ENCODE measurements at regions not wholly inside any gene's neighbourhood (a gene's known extent, or its start where the extent isn't known, plus 50 kb on each side); places are given as distances from the start of the nearest gene placed in this dataset.

DNA sequence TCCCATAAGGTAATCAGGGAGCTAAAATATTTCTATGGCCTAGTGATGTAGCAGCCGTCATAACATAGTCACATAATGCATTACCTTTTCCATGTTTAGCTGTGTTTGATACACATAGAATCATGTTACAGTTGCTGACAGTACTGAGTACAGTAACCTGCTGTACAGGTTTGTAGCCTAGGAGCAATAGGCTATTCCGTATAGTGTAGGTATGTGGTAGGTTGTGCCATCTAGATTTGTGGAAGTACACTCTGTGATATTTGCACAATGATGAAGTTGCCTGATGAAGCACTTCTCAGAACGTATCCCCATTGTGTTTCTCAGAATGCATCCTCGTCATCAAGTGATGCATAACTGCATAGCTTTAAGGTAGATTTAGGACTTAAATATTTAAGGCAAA is 495.6 kb upstream of the ZFP42 start:
- Histone ChIP-seq H3K9me1 (ENCODE audit: insufficient read depth, low read length) (0 out of 2 replicates have a peak, but pooled peaks cover 5% of the 10 kb centered on the region), H3K4me1 (ENCODE audit: control insufficient read depth, insufficient read depth, low read length) (no peaks in the 10 kb centered on the region), H3K4me3 (ENCODE audit: insufficient read depth, low read depth, low read length) (no peak overlapping the region), H3K9ac (ENCODE audit: low read depth, low read length) (no peak overlapping the region), H3K27ac (ENCODE audit: insufficient read depth, low read length) (no peak overlapping the region), H3K79me1 (ENCODE audit: low read depth in 1 of 2, low read length in 2 of 2) (no peaks in the 10 kb centered on the region), H2BK120ac (ENCODE audit: low read depth, low read length) (no peak overlapping the region), H2AK5ac (ENCODE audit: low read depth, low read length) (no peak overlapping the region), H4K8ac (ENCODE audit: low read depth in 2 of 2, low read length in 2 of 2) (no peak overlapping the region), H3K23ac (ENCODE audit: low read depth, low read length) (no peak overlapping the region), H2BK20ac (ENCODE audit: low read depth, low read length) (no peak overlapping the region), H3K18ac (ENCODE audit: low read depth, low read length) (no peak overlapping the region), H2BK15ac (ENCODE audit: low read depth, low read length) (no peak overlapping the region), H3K36me3 (ENCODE audit: control insufficient read depth, insufficient read depth, low read length) (no peaks in the 10 kb centered on the region), H4K5ac (ENCODE audit: low read depth, low read length) (no peak overlapping the region), H3K9me3 (ENCODE audit: control insufficient read depth, insufficient read depth, low read length) (no peaks in the 10 kb centered on the region), H2AFZ (replicated peaks; ENCODE audit: low read length, poor library complexity) (no peak overlapping the region), H3K56ac (ENCODE audit: extremely low read depth, insufficient read depth, low read length) (no peak overlapping the region), H3K4me2 (ENCODE audit: low read depth, low read length) (no peak overlapping the region), H4K91ac (ENCODE audit: insufficient read depth, low read depth, low read length) (no peak overlapping the region), H2BK5ac (ENCODE audit: low read depth, low read length, poor library complexity, severe bottlenecking) (no peak overlapping the region), H2AK9ac (replicated peaks; ENCODE audit: low read depth, low read length, poor library complexity) (no peak overlapping the region), H4K20me1 (ENCODE audit: insufficient read depth, low read length) (no peaks in the 10 kb centered on the region), H3K4ac (ENCODE audit: low read depth, low read length) (no peak overlapping the region), H3K27me3 (ENCODE audit: control insufficient read depth, insufficient read depth, low read length) (no peaks in the 10 kb centered on the region), H3K14ac (replicated peaks; ENCODE audit: low read depth, low read length) (no peak overlapping the region)
- dilution Hi-C loops (cut with HindIII; ENCODE audit: low sequenced_read_pairs, unreplicated experiment): no loop called here
- ChIA-PET CTCF (interaction anchor here (1.1 kb wide), 1 partner anchor 15 kb away, joined by 3 read pairs; no protein-coding TSS in a partner anchor), POLR2A (ENCODE audit: unreplicated experiment) (no interaction called here)
- TF ChIP-seq BHLHE40 (IDR thresholded peaks at IDR 0.05; ENCODE audit: low read depth, low read length) (no peak), RCOR1 (IDR thresholded peaks at IDR 0.05; ENCODE audit: insufficient replicate concordance, low read length) (no peak), FOS (IDR thresholded peaks at IDR 0.05; ENCODE audit: low read depth, low read length) (no peak), POLR2A (IDR thresholded peaks at IDR 0.05; ENCODE audit: low read depth, low read length) (no peak), RFX5 (IDR thresholded peaks at IDR 0.05; ENCODE audit: low read depth, low read length) (no peak), RAD21 (IDR thresholded peaks at IDR 0.05; ENCODE audit: low read length) (no peak), MAFK (IDR thresholded peaks at IDR 0.05; ENCODE audit: low read depth, low read length) (no peak), SMC3 (IDR thresholded peaks at IDR 0.05; ENCODE audit: low read depth, low read length) (no peak), CEBPB (IDR thresholded peaks at IDR 0.05; ENCODE audit: low read depth, low read length) (no peak), CHD1 (IDR thresholded peaks at IDR 0.05; ENCODE audit: low read depth, low read length) (no peak), MAZ (IDR thresholded peaks at IDR 0.05; ENCODE audit: borderline replicate concordance, low read depth, low read length) (no peak), NFE2L2 (IDR thresholded peaks at IDR 0.05; ENCODE audit: low read depth, low read length) (no peak), MXI1 (IDR thresholded peaks at IDR 0.05; ENCODE audit: borderline replicate concordance, low read depth, low read length) (no peak)
- TF ChIP-seq, protein P1, sequence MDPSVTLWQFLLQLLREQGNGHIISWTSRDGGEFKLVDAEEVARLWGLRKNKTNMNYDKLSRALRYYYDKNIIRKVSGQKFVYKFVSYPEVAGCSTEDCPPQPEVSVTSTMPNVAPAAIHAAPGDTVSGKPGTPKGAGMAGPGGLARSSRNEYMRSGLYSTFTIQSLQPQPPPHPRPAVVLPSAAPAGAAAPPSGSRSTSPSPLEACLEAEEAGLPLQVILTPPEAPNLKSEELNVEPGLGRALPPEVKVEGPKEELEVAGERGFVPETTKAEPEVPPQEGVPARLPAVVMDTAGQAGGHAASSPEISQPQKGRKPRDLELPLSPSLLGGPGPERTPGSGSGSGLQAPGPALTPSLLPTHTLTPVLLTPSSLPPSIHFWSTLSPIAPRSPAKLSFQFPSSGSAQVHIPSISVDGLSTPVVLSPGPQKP (IDR thresholded peaks at IDR 0.05; ENCODE audit: borderline replicate concordance, low read depth, low read length): no peak
- TF ChIP-seq, protein P2, sequence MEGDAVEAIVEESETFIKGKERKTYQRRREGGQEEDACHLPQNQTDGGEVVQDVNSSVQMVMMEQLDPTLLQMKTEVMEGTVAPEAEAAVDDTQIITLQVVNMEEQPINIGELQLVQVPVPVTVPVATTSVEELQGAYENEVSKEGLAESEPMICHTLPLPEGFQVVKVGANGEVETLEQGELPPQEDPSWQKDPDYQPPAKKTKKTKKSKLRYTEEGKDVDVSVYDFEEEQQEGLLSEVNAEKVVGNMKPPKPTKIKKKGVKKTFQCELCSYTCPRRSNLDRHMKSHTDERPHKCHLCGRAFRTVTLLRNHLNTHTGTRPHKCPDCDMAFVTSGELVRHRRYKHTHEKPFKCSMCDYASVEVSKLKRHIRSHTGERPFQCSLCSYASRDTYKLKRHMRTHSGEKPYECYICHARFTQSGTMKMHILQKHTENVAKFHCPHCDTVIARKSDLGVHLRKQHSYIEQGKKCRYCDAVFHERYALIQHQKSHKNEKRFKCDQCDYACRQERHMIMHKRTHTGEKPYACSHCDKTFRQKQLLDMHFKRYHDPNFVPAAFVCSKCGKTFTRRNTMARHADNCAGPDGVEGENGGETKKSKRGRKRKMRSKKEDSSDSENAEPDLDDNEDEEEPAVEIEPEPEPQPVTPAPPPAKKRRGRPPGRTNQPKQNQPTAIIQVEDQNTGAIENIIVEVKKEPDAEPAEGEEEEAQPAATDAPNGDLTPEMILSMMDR (conservative IDR thresholded peaks at IDR 0.05; ENCODE audit: low read depth, low read length): no peak
- TF ChIP-seq, protein P3, sequence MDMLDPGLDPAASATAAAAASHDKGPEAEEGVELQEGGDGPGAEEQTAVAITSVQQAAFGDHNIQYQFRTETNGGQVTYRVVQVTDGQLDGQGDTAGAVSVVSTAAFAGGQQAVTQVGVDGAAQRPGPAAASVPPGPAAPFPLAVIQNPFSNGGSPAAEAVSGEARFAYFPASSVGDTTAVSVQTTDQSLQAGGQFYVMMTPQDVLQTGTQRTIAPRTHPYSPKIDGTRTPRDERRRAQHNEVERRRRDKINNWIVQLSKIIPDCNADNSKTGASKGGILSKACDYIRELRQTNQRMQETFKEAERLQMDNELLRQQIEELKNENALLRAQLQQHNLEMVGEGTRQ (IDR thresholded peaks at IDR 0.05; ENCODE audit: low read depth, low read length): no peak
- WGBS, 2 experiments (ENCODE audit: extremely low coverage in 2 of 2, insufficient read length in 1 of 2): 100% methylated on average over 1 of the region's 4 CpGs; no CpG with 5 or more reads in 1 of the 2 experiments
- BruUV-seq (replicated peaks): no TSS peak
- DNase-seq (no peak), ATAC-seq (ENCODE audit: low read depth) (no peak)
- intact Hi-C loops (cut with micrococcal nuclease): no loop called here
- in situ Hi-C loops (cut with MboI; ENCODE audit: low sequenced_read_pairs): no loop called here
